PFSK-1 (cell line): ENCODE measurements at regions not wholly inside any gene's neighbourhood (a gene's known extent, or its start where the extent isn't known, plus 50 kb on each side); places are given as distances from the start of the nearest gene placed in this dataset.

Experiments
- POLR2AphosphoS5 ChIP-seq: IDR thresholded peaks from 2 replicates; pipeline ENCODE4 v1.6.1; 2012; ENCODE audit warnings: low read depth, mild to moderate bottlenecking, control low read depth, low read length, moderate library complexity
- SIN3A ChIP-seq: IDR thresholded peaks from 2 replicates; pipeline ENCODE4 v1.6.1; 2012; ENCODE audit warnings: mild to moderate bottlenecking, low read length, moderate library complexity, borderline replicate concordance; ENCODE audit not compliant: insufficient read depth
- TAF1 ChIP-seq: IDR thresholded peaks from 2 replicates; pipeline ENCODE4 v1.6.1; 2012; ENCODE audit warnings: low read length, control low read depth, borderline replicate concordance; ENCODE audit not compliant: insufficient read depth
- TF ChIP-seq, protein P1 (sequence below), 2 experiments: IDR thresholded peaks; 2 replicates each; pipeline versions ENCODE4 v1.6.1 to v1.8.0; 2011 to 2012; ENCODE audit warnings: low read depth in 2 of 2, low read length in 2 of 2, control low read depth in 1 of 2, inconsistent platforms in 1 of 2, mild to moderate bottlenecking in 1 of 2, moderate library complexity in 1 of 2; ENCODE audit not compliant: insufficient read depth in 1 of 2

DNA sequence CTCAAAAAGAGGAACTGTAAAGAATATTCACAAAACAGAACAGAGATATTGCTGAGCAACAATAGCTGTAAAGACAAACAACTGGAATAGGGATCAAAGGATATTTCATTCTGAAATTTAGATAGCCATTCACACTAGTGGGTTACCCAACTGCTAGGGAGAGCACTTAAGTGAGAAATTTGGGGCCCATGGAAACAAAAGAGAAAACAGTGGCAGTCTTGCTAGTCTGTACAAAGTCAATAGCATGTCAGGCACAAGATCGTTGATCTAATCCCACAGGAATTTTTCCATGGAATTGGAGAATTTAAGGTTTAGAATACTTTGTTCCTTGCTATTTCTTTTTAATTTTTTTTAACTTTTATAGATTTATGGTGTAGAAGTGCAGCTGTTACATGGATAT is 467.0 kb downstream of the PCDH18 start:
- TF ChIP-seq, protein P1, sequence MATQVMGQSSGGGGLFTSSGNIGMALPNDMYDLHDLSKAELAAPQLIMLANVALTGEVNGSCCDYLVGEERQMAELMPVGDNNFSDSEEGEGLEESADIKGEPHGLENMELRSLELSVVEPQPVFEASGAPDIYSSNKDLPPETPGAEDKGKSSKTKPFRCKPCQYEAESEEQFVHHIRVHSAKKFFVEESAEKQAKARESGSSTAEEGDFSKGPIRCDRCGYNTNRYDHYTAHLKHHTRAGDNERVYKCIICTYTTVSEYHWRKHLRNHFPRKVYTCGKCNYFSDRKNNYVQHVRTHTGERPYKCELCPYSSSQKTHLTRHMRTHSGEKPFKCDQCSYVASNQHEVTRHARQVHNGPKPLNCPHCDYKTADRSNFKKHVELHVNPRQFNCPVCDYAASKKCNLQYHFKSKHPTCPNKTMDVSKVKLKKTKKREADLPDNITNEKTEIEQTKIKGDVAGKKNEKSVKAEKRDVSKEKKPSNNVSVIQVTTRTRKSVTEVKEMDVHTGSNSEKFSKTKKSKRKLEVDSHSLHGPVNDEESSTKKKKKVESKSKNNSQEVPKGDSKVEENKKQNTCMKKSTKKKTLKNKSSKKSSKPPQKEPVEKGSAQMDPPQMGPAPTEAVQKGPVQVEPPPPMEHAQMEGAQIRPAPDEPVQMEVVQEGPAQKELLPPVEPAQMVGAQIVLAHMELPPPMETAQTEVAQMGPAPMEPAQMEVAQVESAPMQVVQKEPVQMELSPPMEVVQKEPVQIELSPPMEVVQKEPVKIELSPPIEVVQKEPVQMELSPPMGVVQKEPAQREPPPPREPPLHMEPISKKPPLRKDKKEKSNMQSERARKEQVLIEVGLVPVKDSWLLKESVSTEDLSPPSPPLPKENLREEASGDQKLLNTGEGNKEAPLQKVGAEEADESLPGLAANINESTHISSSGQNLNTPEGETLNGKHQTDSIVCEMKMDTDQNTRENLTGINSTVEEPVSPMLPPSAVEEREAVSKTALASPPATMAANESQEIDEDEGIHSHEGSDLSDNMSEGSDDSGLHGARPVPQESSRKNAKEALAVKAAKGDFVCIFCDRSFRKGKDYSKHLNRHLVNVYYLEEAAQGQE (IDR thresholded peaks at IDR 0.05; ENCODE audit: insufficient read depth in 1 of 2, low read depth in 2 of 2, low read length in 2 of 2), result no peak
- no peak for TF ChIP-seq POLR2AphosphoS5
- TF ChIP-seq TAF1, result no peak
- TF ChIP-seq SIN3A, result no peak
